ENCODE measurements at regions not wholly inside any gene's neighbourhood (a gene's known extent, or its start where the extent isn't known, plus 50 kb on each side); places are given as distances from the start of the nearest gene placed in this dataset.
"Not testable (repeated sequence)": the region's sequence is repeated elsewhere in the genome, so short reads cannot be mapped to it uniquely, and the experiment has no call there.

- Histone ChIP-seq H3K9ac (ENCODE audit: low read depth, low read length) (no peak overlapping the region), H3K9me3 (ENCODE audit: control insufficient read depth, insufficient read depth, low read length) (no peaks in the 10 kb centered on the region)
Observed at GRCh38 chr4:175087145-175087544, 169.0 kb downstream of the ADAM29 start.

GRCh38 chr4:175090116-175090515 lies 172.0 kb downstream of the ADAM29 start:
- H3K9ac ChIP-seq (ENCODE audit: low read depth, low read length), result no peak overlapping the region
- no peaks in the 10 kb centered on the region for H3K4me1 ChIP-seq (ENCODE audit: insufficient read depth, low read length)
- H3K36me3 ChIP-seq (ENCODE audit: insufficient read depth, low read length), result no peaks in the 10 kb centered on the region
- no peaks in the 10 kb centered on the region for H3K9me3 ChIP-seq (ENCODE audit: control insufficient read depth, insufficient read depth, low read length)

More at GRCh38 chr4:175087145-175087544, 169.0 kb downstream of the ADAM29 start:
- Histone ChIP-seq H3K4me1 (ENCODE audit: insufficient read depth, low read length) (no peaks in the 10 kb centered on the region), H3K36me3 (ENCODE audit: insufficient read depth, low read length) (no peaks in the 10 kb centered on the region)

- Histone ChIP-seq H3K9ac (ENCODE audit: low read depth, low read length) (no peak overlapping the region), H3K36me3 (ENCODE audit: insufficient read depth, low read length) (no peaks in the 10 kb centered on the region), H3K9me3 (ENCODE audit: control insufficient read depth, insufficient read depth, low read length) (no peaks in the 10 kb centered on the region), H3K4me1 (ENCODE audit: insufficient read depth, low read length) (no peaks in the 10 kb centered on the region)
Observed at GRCh38 chr4:175091649-175092048, 173.5 kb downstream of the ADAM29 start.

GRCh38 chr4:175092114-175092513 lies 174.0 kb downstream of the ADAM29 start:
- no peaks in the 10 kb centered on the region for H3K9me3 ChIP-seq (ENCODE audit: control insufficient read depth, insufficient read depth, low read length)
- H3K36me3 ChIP-seq (ENCODE audit: insufficient read depth, low read length), result no peaks in the 10 kb centered on the region

GRCh38 chr4:175093055-175093454 lies 174.9 kb downstream of the ADAM29 start:
- not testable (repeated sequence) for H3K9me3 ChIP-seq (ENCODE audit: control insufficient read depth, insufficient read depth, low read length); H3K4me1 ChIP-seq (ENCODE audit: insufficient read depth, low read length); H3K36me3 ChIP-seq (ENCODE audit: insufficient read depth, low read length); H3K9ac ChIP-seq (ENCODE audit: low read depth, low read length)

More at GRCh38 chr4:175092114-175092513, 174.0 kb downstream of the ADAM29 start:
- Histone ChIP-seq H3K9ac (ENCODE audit: low read depth, low read length) (no peak overlapping the region), H3K4me1 (ENCODE audit: insufficient read depth, low read length) (no peaks in the 10 kb centered on the region)

GRCh38 chr4:175103403-175103802 lies 185.2 kb downstream of the ADAM29 start:
- Histone ChIP-seq H3K4me1 (ENCODE audit: insufficient read depth, low read length) (no peaks in the 10 kb centered on the region), H3K9me3 (ENCODE audit: control insufficient read depth, insufficient read depth, low read length) (no peaks in the 10 kb centered on the region), H3K36me3 (ENCODE audit: insufficient read depth, low read length) (no peaks in the 10 kb centered on the region), H3K9ac (ENCODE audit: low read depth, low read length) (no peak overlapping the region)

GRCh38 chr4:175106301-175106700 lies 188.1 kb downstream of the ADAM29 start:
- Histone ChIP-seq H3K9ac (ENCODE audit: low read depth, low read length) (no peak overlapping the region), H3K4me1 (ENCODE audit: insufficient read depth, low read length) (no peaks in the 10 kb centered on the region), H3K36me3 (ENCODE audit: insufficient read depth, low read length) (no peaks in the 10 kb centered on the region), H3K9me3 (ENCODE audit: control insufficient read depth, insufficient read depth, low read length) (no peaks in the 10 kb centered on the region)

GRCh38 chr4:175109933-175110332 lies 191.8 kb downstream of the ADAM29 start:
- H3K4me1 ChIP-seq (ENCODE audit: insufficient read depth, low read length), result no peaks in the 10 kb centered on the region
- no peak overlapping the region for H3K9ac ChIP-seq (ENCODE audit: low read depth, low read length)
- no peaks in the 10 kb centered on the region for H3K9me3 ChIP-seq (ENCODE audit: control insufficient read depth, insufficient read depth, low read length)
- H3K36me3 ChIP-seq (ENCODE audit: insufficient read depth, low read length), result no peaks in the 10 kb centered on the region

- Histone ChIP-seq H3K9me3 (ENCODE audit: control insufficient read depth, insufficient read depth, low read length) (no peaks in the 10 kb centered on the region), H3K36me3 (ENCODE audit: insufficient read depth, low read length) (no peaks in the 10 kb centered on the region)
Observed at GRCh38 chr4:175125410-175126068, 207.4 kb downstream of the ADAM29 start.

GRCh38 chr4:175127314-175127713 lies 209.2 kb downstream of the ADAM29 start:
- no peaks in the 10 kb centered on the region for H3K9me3 ChIP-seq (ENCODE audit: control insufficient read depth, insufficient read depth, low read length)
- no peaks in the 10 kb centered on the region for H3K36me3 ChIP-seq (ENCODE audit: insufficient read depth, low read length)
- no peaks in the 10 kb centered on the region for H3K4me1 ChIP-seq (ENCODE audit: insufficient read depth, low read length)
- no peak overlapping the region for H3K9ac ChIP-seq (ENCODE audit: low read depth, low read length)

More at GRCh38 chr4:175125410-175126068, 207.4 kb downstream of the ADAM29 start:
- Histone ChIP-seq H3K9ac (ENCODE audit: low read depth, low read length) (no peak overlapping the region), H3K4me1 (ENCODE audit: insufficient read depth, low read length) (no peaks in the 10 kb centered on the region)

- Histone ChIP-seq H3K36me3 (ENCODE audit: insufficient read depth, low read length) (no peaks in the 10 kb centered on the region), H3K9ac (ENCODE audit: low read depth, low read length) (no peak overlapping the region), H3K9me3 (ENCODE audit: control insufficient read depth, insufficient read depth, low read length) (no peaks in the 10 kb centered on the region), H3K4me1 (ENCODE audit: insufficient read depth, low read length) (no peaks in the 10 kb centered on the region)
Observed at GRCh38 chr4:175129797-175130196, 211.6 kb downstream of the ADAM29 start.

GRCh38 chr4:175139205-175139604 lies 221.0 kb downstream of the ADAM29 start:
- H3K4me1 ChIP-seq (ENCODE audit: insufficient read depth, low read length), result no peaks in the 10 kb centered on the region
- H3K36me3 ChIP-seq (ENCODE audit: insufficient read depth, low read length), result no peaks in the 10 kb centered on the region
- H3K9me3 ChIP-seq (ENCODE audit: control insufficient read depth, insufficient read depth, low read length), result no peaks in the 10 kb centered on the region
- H3K9ac ChIP-seq (ENCODE audit: low read depth, low read length), result no peak overlapping the region

GRCh38 chr4:175143116-175143515 lies 225.0 kb downstream of the ADAM29 start:
- Histone ChIP-seq H3K9me3 (ENCODE audit: control insufficient read depth, insufficient read depth, low read length) (no peaks in the 10 kb centered on the region), H3K4me1 (ENCODE audit: insufficient read depth, low read length) (no peaks in the 10 kb centered on the region), H3K9ac (ENCODE audit: low read depth, low read length) (no peak overlapping the region), H3K36me3 (ENCODE audit: insufficient read depth, low read length) (no peaks in the 10 kb centered on the region)

GRCh38 chr4:175146799-175147198 lies 228.6 kb downstream of the ADAM29 start:
- no peaks in the 10 kb centered on the region for H3K4me1 ChIP-seq (ENCODE audit: insufficient read depth, low read length)
- no peaks in the 10 kb centered on the region for H3K36me3 ChIP-seq (ENCODE audit: insufficient read depth, low read length)
- H3K9me3 ChIP-seq (ENCODE audit: control insufficient read depth, insufficient read depth, low read length), result no peaks in the 10 kb centered on the region
- H3K9ac ChIP-seq (ENCODE audit: low read depth, low read length), result no peak overlapping the region

GRCh38 chr4:175147233-175147632 lies 229.1 kb downstream of the ADAM29 start:
- H3K4me1 ChIP-seq (ENCODE audit: insufficient read depth, low read length), result no peaks in the 10 kb centered on the region
- no peak overlapping the region for H3K9ac ChIP-seq (ENCODE audit: low read depth, low read length)
- no peaks in the 10 kb centered on the region for H3K36me3 ChIP-seq (ENCODE audit: insufficient read depth, low read length)
- no peaks in the 10 kb centered on the region for H3K9me3 ChIP-seq (ENCODE audit: control insufficient read depth, insufficient read depth, low read length)

Data from ES-I3 (cell line).